Caki2 (cell line): ENCODE measurements at regions not wholly inside any gene's neighbourhood (a gene's known extent, or its start where the extent isn't known, plus 50 kb on each side); places are given as distances from the start of the nearest gene placed in this dataset.

Source experiments
- DNase-seq: peaks from one replicate; pipeline ENCODE4 v3.0.0-alpha.2; 2015; ENCODE audit warnings: low read depth
- in situ Hi-C: cut with HindIII; loops from 2 replicates; pipeline ENCODE4 v1.10.0; 2016; ENCODE audit warnings: low sequenced_read_pairs, low pct_unique_long_range_greater_than_20kb, mixed read lengths

DNA sequence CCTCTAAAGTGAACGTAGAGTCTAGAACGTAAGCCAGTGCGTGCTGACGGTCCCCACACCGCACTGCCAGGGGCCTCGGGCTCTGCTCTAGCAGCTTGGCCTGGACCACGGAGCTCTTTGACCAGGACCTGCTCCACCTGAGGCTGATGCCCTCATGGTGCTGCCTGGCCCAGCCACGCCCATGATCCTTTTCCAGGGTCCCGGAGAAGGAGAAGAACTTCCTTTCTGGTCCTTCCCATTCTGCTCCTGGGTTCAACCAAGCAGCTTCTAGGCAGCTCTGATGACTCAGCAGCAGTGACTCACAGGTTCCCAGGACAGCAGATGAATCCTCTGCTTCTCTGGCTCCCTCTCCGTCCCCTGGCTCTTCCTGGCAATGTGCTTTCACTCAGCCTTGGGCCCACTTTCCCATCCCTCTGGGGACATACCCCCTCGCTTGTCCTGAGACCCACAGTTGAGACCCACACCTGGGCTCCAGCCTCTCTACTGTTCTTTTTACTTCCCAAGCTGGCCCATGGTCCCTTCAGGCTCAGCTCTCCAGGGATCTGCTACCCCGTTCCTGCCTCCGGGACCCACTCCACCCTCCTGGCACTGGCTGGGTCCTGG, 246.3 kb upstream of the RAB4A start:
- DNase-seq: peak; percentile 65
- in situ Hi-C loops: no loop called here

DNA sequence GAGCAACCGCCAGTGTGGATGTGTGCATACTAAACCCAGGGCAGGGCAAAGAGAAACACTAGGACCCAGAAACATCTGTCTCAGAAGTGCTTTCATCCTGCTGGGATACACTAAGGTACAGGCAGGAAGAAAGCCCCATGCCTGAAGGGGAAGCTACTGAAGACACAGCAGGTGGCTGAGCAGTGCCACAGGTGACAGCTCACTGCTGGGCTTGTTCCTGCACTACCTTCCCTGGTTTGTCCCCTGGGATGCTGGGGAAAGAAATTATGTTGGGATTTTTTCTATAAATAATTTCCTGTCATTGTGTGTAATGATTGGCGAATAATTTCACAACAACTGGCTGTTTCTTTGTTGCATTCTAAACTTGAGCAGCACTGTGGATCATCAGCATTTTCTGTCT, 245.3 kb upstream of the RAB4A start:
- no peak for DNase-seq
- in situ Hi-C loops: no loop called here

DNA sequence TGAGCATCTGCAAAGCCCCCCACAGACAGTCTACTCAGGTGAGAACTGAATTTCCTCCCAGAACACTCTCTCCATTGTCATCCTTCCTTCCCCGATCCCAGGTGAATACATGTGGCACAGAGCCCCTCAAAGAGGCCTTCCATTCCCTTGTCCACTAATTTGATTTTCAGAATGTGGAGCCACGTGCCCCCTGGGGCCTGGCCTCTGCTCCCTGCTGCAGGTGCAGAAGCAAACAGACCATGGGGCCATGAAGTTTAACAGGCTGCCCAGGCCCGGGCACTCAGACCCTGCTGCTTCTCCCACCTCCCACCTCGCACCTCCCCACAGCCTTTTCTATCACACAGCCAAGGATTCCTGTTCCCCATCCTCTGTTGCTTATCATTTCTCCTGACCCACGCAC, 243.8 kb upstream of the RAB4A start:
- DNase-seq: no peak
- in situ Hi-C loops: no loop called here

DNA sequence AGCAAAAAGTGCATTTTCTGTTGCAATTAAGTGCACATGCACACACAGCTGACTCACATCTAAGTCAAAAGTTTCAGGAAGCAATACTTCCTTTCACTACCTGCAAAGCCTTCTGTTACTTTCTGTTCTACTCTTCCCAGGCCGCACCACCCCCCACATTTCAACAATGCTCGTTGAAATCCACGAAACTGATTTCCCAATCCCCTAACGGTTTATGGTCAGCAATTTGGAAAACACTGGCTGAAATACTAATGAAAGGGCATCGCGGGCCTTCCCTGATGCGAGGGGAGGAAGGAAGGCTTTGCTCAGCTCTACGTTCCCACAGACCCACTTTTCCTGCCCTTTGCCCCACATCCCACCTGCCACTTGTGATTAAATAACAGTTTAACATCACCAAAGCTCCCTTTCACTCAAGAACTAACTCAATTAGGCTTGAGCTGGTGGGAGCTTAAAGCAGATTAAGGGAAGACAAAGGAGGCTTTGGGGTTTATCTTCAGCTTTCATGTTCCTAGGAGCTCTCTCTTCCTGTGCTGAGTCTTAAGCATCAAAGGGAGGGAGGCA, 243.2 kb upstream of the RAB4A start:
- no peak for DNase-seq

DNA sequence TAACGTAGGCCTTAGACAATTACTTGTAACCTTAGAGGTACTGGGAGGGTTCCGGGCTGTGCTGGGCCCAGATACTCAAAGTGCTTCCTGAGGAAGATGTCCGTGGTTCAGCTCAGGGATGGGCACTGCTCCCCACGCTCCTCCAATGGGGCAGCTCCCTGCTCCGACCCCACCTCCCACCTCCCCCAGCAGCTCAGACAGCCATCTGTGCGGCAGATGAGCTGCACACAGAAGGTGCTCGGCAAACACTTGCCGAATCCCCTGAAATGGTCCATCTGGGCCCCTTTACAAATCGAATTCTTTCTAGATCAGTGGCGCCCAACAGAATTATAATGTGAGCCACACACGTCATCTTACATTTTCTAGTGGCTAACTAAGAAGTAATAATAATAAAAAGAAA, 242.4 kb upstream of the RAB4A start:
- DNase-seq: no peak
- in situ Hi-C loops: no loop called here

More for the DNA sequence above, 243.2 kb upstream of the RAB4A start:
- in situ Hi-C loops: no loop called here

DNA sequence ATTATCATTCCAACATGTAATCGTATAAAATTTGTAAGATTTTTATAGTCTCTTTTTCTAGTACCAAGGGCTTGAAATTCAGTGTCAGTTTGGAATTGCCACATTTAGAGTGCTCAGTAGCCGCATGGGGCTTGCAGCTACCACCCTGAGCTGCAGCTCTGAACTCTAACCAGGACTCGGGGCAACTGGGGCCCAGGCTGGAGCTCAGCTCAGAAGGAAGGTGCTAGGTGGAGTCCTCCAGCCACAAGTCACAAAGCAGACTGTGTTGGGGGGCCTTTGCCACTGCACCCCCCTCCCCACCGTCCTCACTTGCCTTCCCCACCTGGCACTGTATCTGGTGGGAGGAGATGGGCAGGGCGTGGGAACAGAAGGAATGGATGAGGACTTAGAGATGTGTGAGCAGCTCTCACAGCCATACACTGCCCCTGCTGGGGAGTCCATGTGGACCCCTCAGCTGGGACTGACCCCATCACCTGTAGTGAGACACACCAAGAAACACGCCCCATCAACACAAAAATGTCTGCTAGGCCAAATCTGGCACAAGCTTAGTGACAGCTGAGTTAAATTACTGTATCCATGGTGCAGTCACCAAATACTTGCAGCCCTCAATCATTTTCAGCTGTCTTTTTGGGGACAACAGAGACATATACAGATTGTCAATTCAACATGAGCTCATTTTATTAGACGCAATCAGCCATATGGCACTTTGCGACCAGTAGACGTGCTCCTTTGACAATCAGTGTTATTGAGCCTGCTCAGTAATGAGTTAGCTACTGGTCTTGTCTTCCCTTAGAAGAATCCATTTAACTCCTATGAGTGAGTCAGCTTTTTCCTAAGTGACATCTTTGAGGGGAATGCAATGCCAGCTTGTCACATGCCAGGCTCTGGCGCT, 241.7 kb upstream of the RAB4A start:
- DNase-seq: peak; percentile 35
- in situ Hi-C loops: no loop called here

DNA sequence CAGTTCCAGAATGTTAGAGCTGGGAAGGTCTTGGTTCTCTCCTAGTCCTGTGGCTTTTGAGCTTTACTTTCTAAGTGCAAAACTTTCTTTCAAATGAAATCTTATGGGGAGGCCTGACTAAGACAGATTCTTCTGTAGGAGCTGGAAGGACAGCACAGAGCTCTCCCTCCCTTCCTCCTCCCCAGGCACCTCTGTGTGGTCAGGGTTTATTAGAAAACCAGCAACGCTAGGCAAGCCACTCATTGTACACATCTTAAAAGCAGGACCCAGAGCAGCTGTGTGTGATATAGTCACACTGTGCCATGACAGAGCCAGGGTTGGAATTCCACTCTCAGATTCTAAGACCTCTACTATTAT, 241.1 kb upstream of the RAB4A start:
- DNase-seq: no peak
- in situ Hi-C loops: no loop called here

DNA sequence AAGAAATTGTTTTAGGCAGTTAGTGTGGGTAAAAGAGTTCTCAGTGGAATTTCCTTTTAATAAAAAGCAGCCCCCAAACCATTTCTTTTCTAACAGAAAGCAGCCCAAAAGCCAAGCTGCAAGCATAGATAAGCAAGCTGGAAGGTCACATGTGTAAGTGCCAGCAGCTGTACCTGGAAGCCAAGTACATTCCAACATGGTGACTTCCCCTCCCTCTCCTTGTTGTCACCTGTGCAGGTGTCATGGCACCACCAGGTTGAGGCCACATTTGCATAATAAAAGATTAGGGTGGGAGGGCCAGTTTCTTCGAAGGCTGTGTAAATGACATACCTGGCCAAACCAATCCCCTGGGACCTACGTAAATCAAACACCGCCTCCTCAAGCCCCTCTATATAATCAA, 240.3 kb upstream of the RAB4A start:
- DNase-seq: no peak
- in situ Hi-C loops: no loop called here

DNA sequence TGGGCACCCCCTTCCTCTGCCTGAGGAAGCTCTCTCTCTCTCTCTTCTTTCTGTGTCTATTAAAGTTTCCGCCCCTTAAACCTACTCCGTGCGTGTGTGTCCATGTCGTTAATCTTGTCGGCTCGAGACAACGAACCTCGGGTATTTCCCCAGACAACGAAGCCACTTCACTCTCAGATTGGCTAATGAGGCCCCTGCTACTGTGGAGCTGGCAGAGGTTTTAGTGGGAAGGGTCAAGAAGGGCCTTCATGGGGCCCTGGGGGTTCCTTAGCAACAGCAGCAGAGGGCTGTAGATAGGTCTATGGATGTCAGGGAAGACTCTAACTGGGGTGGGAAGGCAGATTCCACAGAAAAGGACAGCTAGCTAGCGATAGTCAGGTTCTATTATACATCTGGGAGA, 239.8 kb upstream of the RAB4A start:
- in situ Hi-C loops: no loop called here
- no peak for DNase-seq

DNA sequence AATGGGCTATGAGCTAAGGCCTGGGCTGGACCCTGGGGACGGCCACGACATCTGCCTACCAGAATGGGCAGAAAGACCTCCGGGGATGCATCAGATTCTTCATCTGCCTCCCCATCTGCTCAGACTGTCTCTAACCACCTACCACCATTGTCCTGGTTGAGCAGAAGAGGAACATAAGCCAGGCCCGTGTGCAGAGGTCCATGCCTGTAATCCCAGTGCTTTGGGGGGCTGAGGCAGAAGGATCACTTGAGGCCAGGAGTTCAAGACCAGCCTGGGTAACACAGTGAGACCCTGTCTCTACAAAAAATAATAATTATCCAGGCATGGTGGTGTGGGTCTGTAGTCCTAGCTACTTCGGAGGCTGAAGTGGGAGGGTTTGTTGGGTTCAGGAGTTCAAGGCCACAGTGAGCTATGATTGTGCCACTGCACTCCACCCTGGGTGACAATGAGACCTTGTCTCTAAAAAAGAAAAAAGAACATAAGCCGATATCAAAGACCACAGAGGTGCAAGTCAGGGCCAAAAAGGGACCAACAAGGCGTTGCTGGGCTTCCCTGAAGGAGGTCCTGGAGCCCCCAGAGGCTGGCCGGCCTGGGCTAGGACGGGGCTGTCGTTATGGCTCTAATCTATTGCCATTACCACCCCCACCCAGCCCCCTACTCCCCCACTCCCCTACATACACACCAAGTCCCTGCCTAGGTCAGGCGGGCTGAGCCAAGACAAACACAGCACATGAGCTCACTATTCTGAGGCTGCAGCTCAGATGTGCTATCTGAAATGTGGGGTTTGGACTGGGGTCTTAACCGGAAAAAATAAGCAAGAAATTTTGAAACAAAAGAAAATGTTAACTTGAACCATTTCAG, 239.2 kb upstream of the RAB4A start:
- no peak for DNase-seq

DNA sequence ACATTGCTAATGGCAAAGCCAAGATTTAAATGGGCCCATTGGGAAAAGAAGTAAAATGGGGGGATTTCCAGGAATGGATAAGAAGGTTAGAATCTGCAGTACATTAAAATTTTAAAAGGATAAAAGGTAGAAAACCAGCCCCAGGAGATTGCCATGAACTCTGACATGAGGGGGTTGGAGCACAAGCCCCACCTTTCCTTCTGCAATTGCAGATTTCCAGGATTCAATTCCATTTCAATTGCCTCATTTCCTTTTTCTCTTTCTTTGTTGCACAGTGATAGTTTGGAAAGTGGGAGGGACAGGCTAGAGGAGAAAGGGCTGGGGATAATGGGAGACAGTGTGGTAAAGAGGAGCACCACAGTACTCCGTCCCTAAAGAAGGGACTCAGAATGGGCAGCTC, 238.5 kb upstream of the RAB4A start:
- in situ Hi-C loops: no loop called here
- no peak for DNase-seq

More for the DNA sequence above, 239.2 kb upstream of the RAB4A start:
- in situ Hi-C loops: no loop called here

DNA sequence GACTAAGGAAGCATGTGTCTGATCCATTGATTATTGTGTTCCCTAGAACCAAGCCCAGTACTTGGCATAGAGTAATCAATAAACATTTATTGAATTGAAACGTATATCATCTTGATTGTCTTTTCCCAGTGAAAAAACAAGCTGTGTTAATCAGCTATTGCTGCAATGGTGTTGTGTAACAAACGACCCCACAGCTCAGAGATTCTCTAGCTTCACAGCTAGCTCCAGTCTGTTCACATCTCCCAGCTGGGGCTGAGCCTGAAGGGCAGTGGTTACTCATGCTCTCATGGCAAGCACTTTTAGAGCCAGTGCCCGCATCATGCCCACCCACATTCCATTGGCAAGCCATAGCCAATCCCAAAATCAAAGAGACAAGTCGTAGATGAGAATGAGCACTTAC, 237.4 kb upstream of the RAB4A start:
- no peak for DNase-seq
- in situ Hi-C loops: no loop called here

DNA sequence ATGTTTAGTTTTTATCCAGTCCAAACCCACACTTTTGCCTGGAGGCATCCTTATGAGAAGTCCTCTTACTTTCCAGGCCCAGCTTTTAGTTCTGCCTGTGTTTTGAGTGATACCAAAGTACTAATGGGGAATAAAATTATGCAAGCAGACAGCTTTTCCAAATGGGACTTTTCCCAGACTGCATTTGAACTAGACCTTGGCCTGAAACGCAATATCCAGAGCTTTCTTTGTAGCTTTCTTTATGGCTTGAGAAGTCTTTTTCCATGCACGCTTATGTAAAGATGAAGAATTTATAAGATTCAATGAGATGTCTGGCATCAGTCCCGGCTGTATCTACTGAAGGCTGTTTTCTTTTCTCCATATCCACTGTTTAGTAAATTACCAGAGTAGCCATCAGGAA, 236.6 kb upstream of the RAB4A start:
- in situ Hi-C loops: no loop called here
- DNase-seq: no peak

DNA sequence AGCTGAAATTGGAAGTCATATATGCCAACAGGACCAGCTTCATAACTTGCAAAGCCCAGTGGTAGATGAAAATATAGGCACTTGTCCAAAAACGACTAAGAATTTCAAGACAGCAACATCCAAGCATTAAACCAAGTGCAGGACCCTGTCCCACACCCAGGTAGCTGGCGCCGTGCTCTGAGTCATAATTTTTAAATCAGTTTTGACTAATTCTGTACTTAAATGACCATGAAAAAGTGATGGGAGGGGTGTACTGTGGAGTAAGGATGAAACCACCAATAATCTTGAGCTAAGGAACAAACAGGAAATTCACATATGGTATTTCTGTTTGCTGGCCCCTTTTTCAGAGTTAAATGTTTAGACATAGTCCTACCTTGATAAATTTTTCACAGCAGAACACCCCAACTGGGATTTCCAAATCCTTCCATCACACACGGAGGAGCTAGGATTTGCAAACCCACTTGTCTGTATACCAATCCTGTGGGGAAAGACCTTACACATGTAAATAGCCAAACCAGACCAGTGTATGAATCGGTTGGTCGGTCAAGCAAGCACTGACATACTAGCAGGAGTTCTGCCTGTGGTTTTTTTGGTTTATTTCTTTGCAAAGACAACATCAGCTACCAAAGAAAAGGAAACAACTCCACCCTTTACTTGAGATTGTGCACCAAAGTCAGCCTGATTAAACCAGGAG, 235.7 kb upstream of the RAB4A start:
- in situ Hi-C loops: no loop called here
- peak; percentile 51 for DNase-seq

DNA sequence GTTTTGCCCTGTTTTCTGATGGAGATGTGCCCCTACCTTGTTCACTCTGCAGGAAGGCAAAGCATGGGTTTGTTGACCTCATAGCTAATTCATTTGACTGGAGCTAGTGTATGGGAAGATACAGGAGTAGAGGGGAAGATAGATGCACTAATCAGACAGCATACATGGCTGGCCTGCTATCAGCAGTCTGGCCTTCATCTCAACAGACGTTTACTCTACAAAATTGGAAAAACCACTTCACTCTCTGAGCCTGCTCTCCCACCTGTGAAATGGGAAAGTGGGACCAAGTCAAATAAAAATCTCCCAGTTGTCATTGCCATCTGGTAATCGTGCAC, 235.2 kb upstream of the RAB4A start:
- in situ Hi-C loops: no loop called here
- DNase-seq: no peak

DNA sequence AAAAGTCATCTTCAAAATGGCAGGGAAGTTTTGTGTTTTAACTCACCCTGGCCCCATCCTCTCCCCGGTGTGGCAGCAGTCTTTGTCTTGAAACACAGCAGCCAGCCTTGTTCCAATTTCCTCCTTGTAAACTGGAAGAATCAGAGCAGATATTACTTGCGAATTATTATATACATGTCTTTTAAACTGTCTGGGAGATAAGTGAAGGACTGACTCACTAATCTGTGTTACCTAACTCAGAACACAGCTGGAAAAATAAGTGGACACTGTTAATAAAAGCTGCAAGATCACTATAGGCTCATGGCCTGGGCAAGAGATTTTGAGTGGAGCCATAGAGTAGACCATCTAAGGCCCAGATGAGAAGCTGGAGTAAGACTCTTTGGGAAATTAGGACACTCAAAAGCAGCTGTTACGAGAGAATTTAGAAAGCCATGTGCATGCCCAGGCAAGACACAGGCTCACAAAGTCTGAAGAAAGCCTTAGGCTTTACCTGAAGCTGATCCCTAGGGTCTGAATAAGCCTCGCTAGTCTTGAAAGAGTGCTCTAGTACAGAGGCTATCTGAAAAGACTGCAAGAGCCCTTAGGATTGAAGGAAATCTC, 233.0 kb upstream of the RAB4A start:
- no peak for DNase-seq
- in situ Hi-C loops: no loop called here

DNA sequence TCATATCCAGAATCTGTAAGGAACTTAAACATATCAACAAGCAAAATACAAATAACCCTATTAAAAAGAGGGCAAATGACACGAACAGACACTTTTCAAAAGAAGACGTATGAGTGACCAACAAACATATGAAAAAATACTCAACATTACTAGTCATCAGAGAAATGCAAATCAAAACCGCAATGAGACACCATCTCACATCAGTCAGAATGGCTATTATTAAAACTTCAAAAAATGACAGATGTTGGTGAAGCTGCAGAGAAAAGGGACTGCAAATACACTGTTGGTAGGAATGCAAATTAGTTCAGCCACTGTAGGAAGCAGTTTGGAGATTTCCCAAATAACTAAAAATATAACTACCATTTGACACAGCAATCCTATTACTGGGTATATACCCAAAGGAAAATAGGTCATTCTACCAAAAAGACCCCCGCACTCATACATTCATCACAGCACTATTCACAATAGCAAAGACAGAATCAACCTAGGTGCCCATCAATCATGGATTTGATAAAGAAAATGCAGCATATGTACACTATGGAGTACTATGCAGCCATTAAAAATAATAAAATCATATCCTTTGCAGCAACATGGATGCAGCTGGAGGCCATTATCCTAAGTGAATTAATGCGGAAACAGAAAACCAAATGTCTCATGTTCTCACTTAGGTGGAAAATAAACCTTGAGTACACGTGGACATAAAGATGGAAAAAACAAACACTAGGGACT, 230.1 kb upstream of the RAB4A start:
- in situ Hi-C loops: no loop called here
- DNase-seq: no peak
